HCT116 (cell line): ENCODE measurements at regions not wholly inside any gene's neighbourhood (a gene's known extent, or its start where the extent isn't known, plus 50 kb on each side); places are given as distances from the start of the nearest gene placed in this dataset.

Experiments used
- ATAC-seq: fragments of 200-7000 bp; cut with Tn5 transposase; 2 replicates; pipeline ENCODE4 v1.9.1; 2020; ENCODE audit warnings: mild to moderate bottlenecking, moderate library complexity
- BruUV-seq: library from RNA; stranded (reverse); fragments of 400-500 nt; replicated peaks from 2 replicates; lab custom pipeline; 2021; lab: Mats Ljungman, UMichigan
- CTCF ChIA-PET: fragments of 300-600 bp; sonication (Branson Sonifier 250); formaldehyde crosslinking; loops from one replicate; lab custom pipeline; 2021; ENCODE audit warnings: antibody characterized with exemption; lab: Charles Lee
- POLR2A ChIA-PET: fragments of 300-600, 350-600 bp; sonication (Branson Sonifier 250); formaldehyde crosslinking; loops from one replicate; lab custom pipeline; 2021; ENCODE audit warnings: antibody characterized with exemption; lab: Charles Lee
- RAD21 ChIA-PET, 2 experiments: fragments of 300-600 bp; sonication (Branson Sonifier 250); formaldehyde crosslinking; loops; one replicate each; lab custom pipeline; 2023; ENCODE audit warnings: low total read pairs in 2 of 2; ENCODE audit not compliant: uncharacterized antibody in 2 of 2, unreplicated experiment in 2 of 2, low non-redundant PET in 1 of 2; lab: Charles Lee
- DNase-seq: peaks from one replicate; pipeline ENCODE4 v3.0.0-alpha.2; 2010; ENCODE audit warnings: low read depth, low spot score
- H2AFZ ChIP-seq: fragments of 200-600 bp; shearing (Covaris generic), sonication (generic); 2 replicates; pipeline ENCODE4 v1.6.1; 2017; ENCODE audit warnings: low read depth, mixed run types, mixed read lengths, antibody characterized with exemption, low read length; ENCODE audit not compliant: poor library complexity, severe bottlenecking
- H3K27ac ChIP-seq: 2 replicates; pipeline ENCODE4 v1.5.1; 2012; ENCODE audit warnings: low read depth, low read length
- H3K27me3 ChIP-seq: fragments of 200-600 bp; sonication (generic); 2 replicates; pipeline ENCODE4 v1.6.1; 2016; ENCODE audit warnings: mixed run types, low read length, mixed read lengths; ENCODE audit not compliant: insufficient read depth
- H3K36me3 ChIP-seq, 2 experiments: fragments of 200-500 bp in 1 of 2; fragments of 200-600 bp in 1 of 2; sonication (Bioruptor generic) in 1 of 2; sonication (generic) in 1 of 2; 2 replicates each; pipeline versions ENCODE4 v1.5.1 to v1.6.1; 2014 to 2016; ENCODE audit warnings: low read length in 2 of 2, inconsistent platforms in 1 of 2, mixed read lengths in 1 of 2, mixed run types in 1 of 2; ENCODE audit not compliant: insufficient read depth in 2 of 2, control insufficient read depth in 1 of 2
- H3K4me1 ChIP-seq, 2 experiments: fragments of 200-600 bp in 1 of 2; sonication (generic) in 1 of 2; 2 replicates each; pipeline versions ENCODE4 v1.5.1 to v1.6.1; 2012 to 2017; ENCODE audit warnings: low read length in 2 of 2, inconsistent platforms in 1 of 2, mild to moderate bottlenecking in 1 of 2, mixed read lengths in 1 of 2, mixed run types in 1 of 2, moderate library complexity in 1 of 2; ENCODE audit not compliant: insufficient read depth in 2 of 2, control insufficient read depth in 1 of 2
- H3K4me2 ChIP-seq: fragments of 200-600 bp; sonication (generic); 2 replicates; pipeline ENCODE4 v1.6.1; 2017; ENCODE audit warnings: mixed run types, low read length, mixed read lengths
- H3K4me3 ChIP-seq, 2 experiments: fragments of 200-600 bp in 1 of 2; sonication (generic) in 1 of 2; replicated peaks in 1 of 2; 2 replicates each; pipeline ENCODE4 v1.5.1; 2011 to 2016; ENCODE audit warnings: low read length in 2 of 2, control low read depth in 1 of 2, low read depth in 1 of 2, mild to moderate bottlenecking in 1 of 2, mixed read lengths in 1 of 2, mixed run types in 1 of 2
- H3K79me2 ChIP-seq: fragments of 200-600 bp; sonication (generic); 2 replicates; pipeline ENCODE4 v1.6.1; 2017; ENCODE audit warnings: mild to moderate bottlenecking, mixed run types, low read length, moderate library complexity, mixed read lengths; ENCODE audit not compliant: insufficient read depth
- H3K9ac ChIP-seq: fragments of 200-600 bp; sonication (generic); 2 replicates; pipeline ENCODE4 v1.6.1; 2016; ENCODE audit warnings: low read length, mixed read lengths
- H3K9me2 ChIP-seq: fragments of 200-600 bp; sonication (generic), shearing (Covaris generic); 2 replicates; pipeline ENCODE4 v1.6.1; 2017; ENCODE audit warnings: mixed run types, mild to moderate bottlenecking, moderate library complexity; ENCODE audit not compliant: insufficient read depth
- H3K9me3 ChIP-seq, 2 experiments: fragments of 200-500 bp in 1 of 2; fragments of 200-600 bp in 1 of 2; sonication (Bioruptor generic) in 1 of 2; sonication (generic) in 1 of 2; 2 replicates each; pipeline ENCODE4 v1.6.1; 2014 to 2017; ENCODE audit warnings: low read length in 2 of 2, mixed read lengths in 2 of 2, inconsistent platforms in 1 of 2, low read depth in 1 of 2, mild to moderate bottlenecking in 1 of 2, mixed run types in 1 of 2, moderate library complexity in 1 of 2; ENCODE audit not compliant: control insufficient read depth in 1 of 2, insufficient read depth in 1 of 2
- H4K20me1 ChIP-seq: fragments of 200-600 bp; sonication (generic), shearing (Covaris generic); 2 replicates; pipeline ENCODE4 v1.6.1; 2017; ENCODE audit warnings: mixed run types, mild to moderate bottlenecking, moderate library complexity; ENCODE audit not compliant: insufficient read depth
- CBX3 ChIP-seq: IDR thresholded peaks from 2 replicates; pipeline ENCODE4 v1.6.1; 2012; ENCODE audit warnings: low read depth
- CEBPB ChIP-seq: IDR thresholded peaks from 2 replicates; pipeline ENCODE4 v1.6.1; 2012; ENCODE audit warnings: low read depth
- EGR1 ChIP-seq: IDR thresholded peaks from 2 replicates; pipeline ENCODE4 v1.6.1; 2012; ENCODE audit warnings: low read depth
- ELF1 ChIP-seq: IDR thresholded peaks from 2 replicates; pipeline ENCODE4 v1.6.1; 2012; ENCODE audit warnings: low read depth, borderline replicate concordance
- EZH2 ChIP-seq: fragments of 200-600 bp; sonication (generic); IDR thresholded peaks from 2 replicates; pipeline ENCODE4 v1.6.1; 2017; ENCODE audit warnings: antibody characterized with exemption, mixed run types
- EZH2phosphoT487 ChIP-seq: fragments of 200-600 bp; IDR thresholded peaks from 2 replicates; pipeline ENCODE4 v1.6.1; 2018; ENCODE audit warnings: antibody characterized with exemption, borderline replicate concordance
- POLR2A ChIP-seq: IDR thresholded peaks from 2 replicates; pipeline ENCODE4 v1.7.0; 2011; ENCODE audit warnings: borderline replicate concordance; ENCODE audit not compliant: insufficient read depth, insufficient read length; ENCODE audit errors: extremely low read depth
- POLR2AphosphoS5 ChIP-seq: IDR thresholded peaks from 2 replicates; pipeline ENCODE4 v1.6.1; 2011; ENCODE audit warnings: mild to moderate bottlenecking, low read depth, low read length, moderate library complexity
- SP1 ChIP-seq: IDR thresholded peaks from 2 replicates; pipeline ENCODE4 v1.6.1; 2012; ENCODE audit warnings: low read depth
- SRF ChIP-seq: IDR thresholded peaks from 2 replicates; pipeline ENCODE4 v1.6.1; 2012; ENCODE audit warnings: low read depth
- TCF7L2 ChIP-seq: IDR thresholded peaks from 2 replicates; pipeline ENCODE4 v1.7.0; 2011; ENCODE audit warnings: borderline replicate concordance, inconsistent platforms; ENCODE audit not compliant: insufficient read depth, insufficient read length; ENCODE audit errors: extremely low read depth
- ZFX ChIP-seq: fragments of 450-650 bp; IDR thresholded peaks from 2 replicates; pipeline ENCODE4 v1.6.1; 2017
- intact Hi-C: fragments of 100-400 bp; cut with micrococcal nuclease; formaldehyde crosslinking; loops from 2 replicates; pipeline ENCODE4 v1.10.0; 2022
- TF ChIP-seq, protein P1 (sequence below): IDR thresholded peaks from 2 replicates; pipeline ENCODE4 v1.6.1; 2011; ENCODE audit warnings: mild to moderate bottlenecking, low read length, moderate library complexity; ENCODE audit not compliant: insufficient replicate concordance; ENCODE audit errors: extremely low read depth

DNA sequence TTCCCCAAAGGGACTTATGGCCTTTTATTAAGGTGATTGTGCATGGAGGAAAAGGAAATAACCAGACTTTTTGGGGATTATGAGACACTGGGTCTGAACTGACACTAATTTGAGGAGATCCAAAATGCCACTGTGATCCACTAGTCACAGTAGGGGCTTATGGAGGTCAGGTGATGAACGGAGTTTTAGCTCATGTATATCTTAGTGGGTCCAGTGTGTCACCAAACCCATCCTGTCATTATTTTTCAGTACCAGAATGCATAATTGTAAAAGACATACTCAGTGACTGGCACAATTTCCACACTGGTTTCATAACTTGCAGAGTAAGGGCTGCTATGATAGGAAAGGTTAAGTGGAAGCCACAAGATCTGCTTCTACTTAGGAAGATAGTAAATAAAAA lies 131.3 kb downstream of the RTL3 start:
- no TSS peak for BruUV-seq
- H2AFZ ChIP-seq = no peak overlapping the region
- RAD21 ChIA-PET = no interaction called here
- DNase-seq = no peak
- no peak overlapping the region for H3K9ac ChIP-seq
- H3K27me3 ChIP-seq = no peaks in the 10 kb centered on the region
- TF ChIP-seq POLR2AphosphoS5 (no peak), EZH2phosphoT487 (no peak), SP1 (no peak), CEBPB (no peak), SRF (no peak), CBX3 (no peak), TCF7L2 (no peak), ZFX (no peak), EZH2 (no peak), EGR1 (no peak), ELF1 (no peak), POLR2A (no peak)
- TF ChIP-seq, protein P1, sequence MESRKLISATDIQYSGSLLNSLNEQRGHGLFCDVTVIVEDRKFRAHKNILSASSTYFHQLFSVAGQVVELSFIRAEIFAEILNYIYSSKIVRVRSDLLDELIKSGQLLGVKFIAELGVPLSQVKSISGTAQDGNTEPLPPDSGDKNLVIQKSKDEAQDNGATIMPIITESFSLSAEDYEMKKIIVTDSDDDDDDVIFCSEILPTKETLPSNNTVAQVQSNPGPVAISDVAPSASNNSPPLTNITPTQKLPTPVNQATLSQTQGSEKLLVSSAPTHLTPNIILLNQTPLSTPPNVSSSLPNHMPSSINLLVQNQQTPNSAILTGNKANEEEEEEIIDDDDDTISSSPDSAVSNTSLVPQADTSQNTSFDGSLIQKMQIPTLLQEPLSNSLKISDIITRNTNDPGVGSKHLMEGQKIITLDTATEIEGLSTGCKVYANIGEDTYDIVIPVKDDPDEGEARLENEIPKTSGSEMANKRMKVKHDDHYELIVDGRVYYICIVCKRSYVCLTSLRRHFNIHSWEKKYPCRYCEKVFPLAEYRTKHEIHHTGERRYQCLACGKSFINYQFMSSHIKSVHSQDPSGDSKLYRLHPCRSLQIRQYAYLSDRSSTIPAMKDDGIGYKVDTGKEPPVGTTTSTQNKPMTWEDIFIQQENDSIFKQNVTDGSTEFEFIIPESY = no peak
- H3K4me1 ChIP-seq = no peaks in the 10 kb centered on the region
- CTCF ChIA-PET = no interaction called here
- H3K9me3 ChIP-seq = no peaks in the 10 kb centered on the region
- POLR2A ChIA-PET = no interaction called here
- intact Hi-C loops = no loop called here
- no peaks in the 10 kb centered on the region for H3K79me2 ChIP-seq
- H3K9me2 ChIP-seq = no peaks in the 10 kb centered on the region
- no peak overlapping the region for H3K27ac ChIP-seq
- H3K4me2 ChIP-seq = no peak overlapping the region
- no peak for ATAC-seq
- H3K4me3 ChIP-seq = no peak overlapping the region
- no peaks in the 10 kb centered on the region for H4K20me1 ChIP-seq
- no peaks in the 10 kb centered on the region for H3K36me3 ChIP-seq
